ENCODE measurements at regions not wholly inside any gene's neighbourhood (a gene's known extent, or its start where the extent isn't known, plus 50 kb on each side); places are given as distances from the start of the nearest gene placed in this dataset.

DNA sequence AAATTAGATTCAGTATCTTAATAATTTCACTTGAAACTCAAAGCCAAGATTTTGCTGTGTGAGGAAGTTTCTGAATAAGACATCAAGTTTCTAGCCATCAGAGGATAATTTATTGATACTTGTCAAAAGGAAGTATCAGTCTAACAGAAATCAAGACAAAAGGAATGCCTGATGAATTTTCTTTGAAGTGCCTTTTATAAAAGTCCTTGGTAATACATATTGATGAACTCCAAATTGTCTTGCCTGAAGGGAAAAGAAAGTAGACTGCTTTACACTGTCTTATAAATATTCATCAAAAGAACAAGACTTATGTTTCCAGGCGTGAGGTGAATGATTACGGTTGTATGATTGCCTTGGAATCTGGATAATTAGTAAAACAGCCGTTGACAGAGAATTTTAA, 986.0 kb upstream of the MAP3K7 start:
- TF ChIP-seq, protein P1, sequence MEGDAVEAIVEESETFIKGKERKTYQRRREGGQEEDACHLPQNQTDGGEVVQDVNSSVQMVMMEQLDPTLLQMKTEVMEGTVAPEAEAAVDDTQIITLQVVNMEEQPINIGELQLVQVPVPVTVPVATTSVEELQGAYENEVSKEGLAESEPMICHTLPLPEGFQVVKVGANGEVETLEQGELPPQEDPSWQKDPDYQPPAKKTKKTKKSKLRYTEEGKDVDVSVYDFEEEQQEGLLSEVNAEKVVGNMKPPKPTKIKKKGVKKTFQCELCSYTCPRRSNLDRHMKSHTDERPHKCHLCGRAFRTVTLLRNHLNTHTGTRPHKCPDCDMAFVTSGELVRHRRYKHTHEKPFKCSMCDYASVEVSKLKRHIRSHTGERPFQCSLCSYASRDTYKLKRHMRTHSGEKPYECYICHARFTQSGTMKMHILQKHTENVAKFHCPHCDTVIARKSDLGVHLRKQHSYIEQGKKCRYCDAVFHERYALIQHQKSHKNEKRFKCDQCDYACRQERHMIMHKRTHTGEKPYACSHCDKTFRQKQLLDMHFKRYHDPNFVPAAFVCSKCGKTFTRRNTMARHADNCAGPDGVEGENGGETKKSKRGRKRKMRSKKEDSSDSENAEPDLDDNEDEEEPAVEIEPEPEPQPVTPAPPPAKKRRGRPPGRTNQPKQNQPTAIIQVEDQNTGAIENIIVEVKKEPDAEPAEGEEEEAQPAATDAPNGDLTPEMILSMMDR (conservative IDR thresholded peaks at IDR 0.05 in 1 of 2, IDR thresholded peaks at IDR 0.05 in 1 of 2; ENCODE audit: low read depth in 1 of 2, low read length in 2 of 2): no peak
- TF ChIP-seq EZH2 (IDR thresholded peaks at IDR 0.05; ENCODE audit: low read length, missing control alignments): no peak

Measured in fibroblast of lung (primary cell).